T-helper 1 cell treated with Interleukin-12 subunit alpha and Interleukin-12 subunit beta and Interleukin-4 antibody, amounts not matched to agents 30 μg/mL and 1 μg/mL, for 36 hours (primary cell): ENCODE measurements at regions not wholly inside any gene's neighbourhood (a gene's known extent, or its start where the extent isn't known, plus 50 kb on each side); places are given as distances from the start of the nearest gene placed in this dataset.
"Not testable (repeated sequence)": the region's sequence is repeated elsewhere in the genome, so short reads cannot be mapped to it uniquely, and the experiment has no call there.

Source experiments
- H3K27ac Mint-ChIP-seq: one replicate; pipeline ENCODE4 v1.8.0; 2021; ENCODE audit warnings: mild to moderate bottlenecking, mixed read lengths
- H3K27me3 Mint-ChIP-seq: one replicate; pipeline ENCODE4 v1.8.0; 2021; ENCODE audit warnings: low read depth, mixed read lengths
- H3K36me3 Mint-ChIP-seq: one replicate; pipeline ENCODE4 v1.8.0; 2021; ENCODE audit warnings: low read depth, mixed read lengths
- H3K4me1 Mint-ChIP-seq: one replicate; pipeline ENCODE4 v1.8.0; 2021; ENCODE audit warnings: low read depth, mixed read lengths
- H3K4me3 Mint-ChIP-seq: one replicate; pipeline ENCODE4 v1.8.0; 2021; ENCODE audit warnings: mild to moderate bottlenecking, moderate library complexity, mixed read lengths
- H3K9me3 Mint-ChIP-seq: one replicate; pipeline ENCODE4 v1.8.0; 2021; ENCODE audit warnings: mixed read lengths

DNA sequence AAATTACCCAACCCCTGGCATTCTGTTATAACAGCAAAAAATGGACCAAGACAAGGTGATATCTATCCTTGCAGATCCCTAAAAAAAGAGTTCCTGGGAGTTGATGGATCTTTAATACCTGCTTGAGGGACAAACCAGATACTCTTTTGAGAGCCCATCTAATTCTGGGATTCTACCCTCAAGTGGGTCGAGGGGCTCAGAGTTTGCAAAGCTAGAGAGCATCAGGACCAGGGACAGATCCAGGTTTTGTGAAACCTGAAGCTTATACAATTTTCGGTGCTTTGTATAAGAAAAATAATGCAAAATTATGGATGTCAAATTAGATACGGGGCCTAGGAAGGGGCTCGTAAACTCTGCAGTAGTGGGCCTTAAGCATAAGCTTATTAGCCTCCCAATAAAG is 130.5 kb upstream of the CRHR1 start:
- H3K4me3 Mint-ChIP-seq, result no peak overlapping the region
- no peaks in the 10 kb centered on the region for H3K36me3 Mint-ChIP-seq
- no peak overlapping the region for H3K27ac Mint-ChIP-seq
- H3K9me3 Mint-ChIP-seq, result no peaks in the 10 kb centered on the region
- peaks cover under 1% of the 10 kb centered on the region for H3K27me3 Mint-ChIP-seq
- H3K4me1 Mint-ChIP-seq, result no peaks in the 10 kb centered on the region

DNA sequence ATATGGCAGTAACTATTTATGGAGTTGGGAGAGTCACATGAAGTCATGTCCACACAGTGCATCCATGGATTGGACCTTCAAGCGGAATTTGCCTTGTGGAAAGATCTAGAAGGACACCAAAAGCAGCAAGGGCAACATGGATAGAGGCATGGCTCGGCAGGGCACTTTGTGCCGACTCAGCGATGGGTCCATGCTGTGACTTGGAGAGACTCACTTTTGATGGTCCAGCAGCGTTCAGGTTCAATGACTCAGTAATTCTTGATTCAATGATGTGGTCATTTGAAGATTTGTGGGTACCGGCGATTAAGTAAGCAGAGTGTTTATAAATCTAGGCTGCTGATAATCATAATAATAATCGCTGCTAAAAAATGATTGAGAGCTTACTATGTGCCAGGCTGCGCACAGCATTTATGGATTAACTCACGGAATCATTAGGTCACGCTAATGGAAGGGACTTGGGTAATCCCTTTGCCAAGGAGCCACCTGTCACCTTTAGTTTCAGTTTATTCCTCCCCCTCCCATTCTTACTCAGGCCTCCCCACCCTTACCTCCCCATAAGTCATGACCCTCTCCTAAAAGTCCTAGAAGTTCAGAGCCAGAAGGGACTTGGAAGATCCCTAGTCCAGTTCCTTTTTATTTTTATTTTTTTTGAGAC is 127.5 kb upstream of the CRHR1 start:
- Mint-ChIP-seq H3K4me1 (no peaks in the 10 kb centered on the region), H3K4me3 (no peak overlapping the region), H3K9me3 (no peaks in the 10 kb centered on the region), H3K27ac (no peak overlapping the region), H3K27me3 (peaks cover 4% of the 10 kb centered on the region), H3K36me3 (no peaks in the 10 kb centered on the region)

DNA sequence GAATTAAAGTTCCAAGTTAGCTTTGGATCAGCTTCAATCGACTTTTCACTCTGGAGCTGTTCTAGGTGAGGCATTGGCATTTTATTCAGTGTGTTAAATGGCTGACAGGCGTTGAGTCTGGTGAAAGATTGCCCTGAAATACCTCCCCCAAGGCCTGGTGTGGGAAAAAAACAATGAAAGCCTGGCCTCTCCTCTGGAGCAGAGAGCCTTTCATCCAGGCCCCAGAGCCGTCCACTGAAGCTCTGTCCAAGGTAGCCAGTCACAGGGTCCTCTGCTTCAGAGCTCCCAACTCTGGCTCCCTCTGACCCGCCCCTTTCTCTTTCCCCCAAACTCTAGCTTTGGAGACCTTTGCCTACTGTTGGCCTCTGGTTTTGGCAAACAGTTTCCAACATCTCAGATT is 123.6 kb upstream of the CRHR1 start:
- Mint-ChIP-seq H3K4me1 (no peaks in the 10 kb centered on the region), H3K36me3 (no peaks in the 10 kb centered on the region), H3K4me3 (no peak overlapping the region), H3K9me3 (no peaks in the 10 kb centered on the region), H3K27ac (no peak overlapping the region), H3K27me3 (peaks cover 12% of the 10 kb centered on the region)

DNA sequence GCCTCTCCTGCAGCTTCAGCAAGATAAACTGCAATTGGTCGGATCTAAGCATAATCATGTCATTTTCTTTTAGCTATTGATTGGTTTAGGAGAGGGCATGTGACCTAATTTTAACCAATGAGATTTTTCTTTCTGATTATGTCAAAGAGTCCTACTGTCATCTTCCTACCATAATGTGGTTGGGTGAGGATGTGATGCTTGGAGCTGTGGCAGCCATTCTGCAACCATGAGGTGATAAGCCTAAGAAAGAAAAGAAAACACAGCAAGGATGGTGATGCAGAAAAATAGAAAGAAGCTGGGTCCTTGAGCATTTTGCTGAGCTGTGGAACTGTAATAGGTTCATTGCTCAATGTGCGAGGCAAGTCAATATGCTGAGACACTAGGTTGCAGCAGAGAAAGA is 121.7 kb upstream of the CRHR1 start:
- H3K36me3 Mint-ChIP-seq, result no peaks in the 10 kb centered on the region
- H3K9me3 Mint-ChIP-seq, result no peaks in the 10 kb centered on the region
- H3K27me3 Mint-ChIP-seq, result peaks cover 12% of the 10 kb centered on the region
- no peak overlapping the region for H3K4me3 Mint-ChIP-seq
- H3K4me1 Mint-ChIP-seq, result no peaks in the 10 kb centered on the region
- no peak overlapping the region for H3K27ac Mint-ChIP-seq

DNA sequence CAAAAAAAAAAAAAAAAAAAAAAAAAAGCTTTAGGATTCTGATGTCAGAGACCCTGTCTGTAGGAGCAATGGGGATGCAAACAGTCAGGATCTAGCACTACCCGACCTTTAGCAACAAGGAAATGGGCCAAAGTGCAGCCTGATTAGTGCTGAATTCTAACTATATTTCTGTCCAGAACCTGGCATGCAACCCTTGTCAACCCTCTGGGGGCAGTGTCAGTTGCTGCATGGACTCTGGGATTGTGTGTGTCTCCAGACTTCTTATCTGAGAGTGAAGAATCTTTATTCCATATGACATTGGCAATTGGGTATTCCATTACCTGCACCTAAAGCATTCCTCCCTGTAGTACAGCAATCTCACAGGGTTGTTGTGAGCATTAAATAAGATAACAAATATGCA is 120.3 kb upstream of the CRHR1 start:
- no peak overlapping the region for H3K27ac Mint-ChIP-seq
- H3K9me3 Mint-ChIP-seq, result no peaks in the 10 kb centered on the region
- no peak overlapping the region for H3K4me3 Mint-ChIP-seq
- no peaks in the 10 kb centered on the region for H3K4me1 Mint-ChIP-seq
- peaks cover 10% of the 10 kb centered on the region for H3K27me3 Mint-ChIP-seq
- no peaks in the 10 kb centered on the region for H3K36me3 Mint-ChIP-seq

DNA sequence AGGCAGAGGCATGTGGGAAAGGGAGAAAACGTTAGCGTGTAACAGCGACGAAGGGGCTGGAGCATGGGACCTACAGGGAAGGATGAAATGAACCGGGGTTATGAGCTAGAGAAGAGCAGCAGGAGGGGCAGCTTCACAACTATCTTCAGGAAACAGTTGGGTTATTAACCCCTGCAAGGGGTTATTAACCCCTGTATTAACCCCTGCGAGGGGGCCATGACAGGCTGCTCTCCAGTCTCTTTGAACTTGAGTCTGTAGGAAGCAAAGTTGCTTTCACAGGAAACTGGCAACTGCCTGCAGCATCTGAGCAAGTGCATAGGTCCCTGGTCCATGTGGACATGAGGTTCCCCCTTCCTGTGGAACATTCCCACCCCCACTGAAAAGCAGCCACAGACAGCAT is 119.2 kb upstream of the CRHR1 start:
- Mint-ChIP-seq H3K4me3 (no peak overlapping the region), H3K27me3 (peaks cover 9% of the 10 kb centered on the region), H3K9me3 (no peaks in the 10 kb centered on the region), H3K27ac (no peak overlapping the region), H3K36me3 (no peaks in the 10 kb centered on the region), H3K4me1 (no peaks in the 10 kb centered on the region)

DNA sequence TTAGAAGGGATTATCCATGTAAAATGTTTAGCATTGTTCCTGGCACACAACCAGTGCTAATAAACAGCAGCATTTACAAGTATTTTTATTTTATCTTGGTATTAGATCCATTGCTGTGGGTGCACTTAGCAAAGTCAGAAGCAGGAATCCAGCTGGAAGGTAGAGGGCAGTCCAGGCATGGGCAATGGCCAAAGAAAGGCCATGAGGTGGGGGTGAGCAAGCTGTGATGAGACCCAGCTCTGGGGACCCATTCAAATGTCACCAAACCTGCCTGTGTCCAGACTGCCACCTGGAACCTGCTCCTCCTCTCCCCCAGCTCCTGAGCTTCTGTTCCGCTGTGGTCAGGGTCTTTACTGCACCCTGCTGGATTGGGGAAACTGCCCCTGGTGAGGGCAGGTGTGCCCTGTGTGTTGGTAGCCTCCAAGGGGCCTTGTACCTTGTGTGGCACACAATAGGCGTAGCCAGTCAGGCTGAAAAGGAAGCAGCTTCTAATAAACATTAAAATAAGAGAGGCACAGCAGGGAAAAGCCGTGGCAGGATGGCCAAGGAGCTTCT is 118.0 kb upstream of the CRHR1 start:
- H3K27me3 Mint-ChIP-seq, result peaks cover 9% of the 10 kb centered on the region
- H3K4me1 Mint-ChIP-seq, result no peaks in the 10 kb centered on the region
- H3K27ac Mint-ChIP-seq, result no peak overlapping the region
- H3K9me3 Mint-ChIP-seq, result no peaks in the 10 kb centered on the region
- H3K36me3 Mint-ChIP-seq, result no peaks in the 10 kb centered on the region
- no peak overlapping the region for H3K4me3 Mint-ChIP-seq

DNA sequence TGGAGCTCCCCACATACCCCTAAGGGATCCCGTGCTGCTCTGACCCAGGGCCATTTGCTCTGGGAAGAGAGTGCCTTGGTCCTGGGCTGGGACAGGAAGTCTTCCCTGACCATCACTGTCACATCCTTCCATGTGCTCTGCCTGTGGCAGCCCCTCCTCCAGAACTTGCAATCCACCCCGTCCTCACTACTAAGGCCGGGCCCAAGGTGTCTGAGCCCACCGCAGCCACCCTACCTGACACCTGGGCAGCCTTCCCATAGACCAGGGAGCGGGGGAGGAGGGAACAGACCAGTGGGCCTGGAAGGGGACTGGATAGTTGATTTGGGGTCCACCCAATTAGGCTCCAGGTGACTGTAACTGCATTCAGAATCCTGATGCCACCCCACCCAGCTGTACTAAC is 117.5 kb upstream of the CRHR1 start:
- H3K4me1 Mint-ChIP-seq, result no peaks in the 10 kb centered on the region
- H3K36me3 Mint-ChIP-seq, result no peaks in the 10 kb centered on the region
- H3K27ac Mint-ChIP-seq, result no peak overlapping the region
- no peaks in the 10 kb centered on the region for H3K9me3 Mint-ChIP-seq
- no peak overlapping the region for H3K4me3 Mint-ChIP-seq
- peaks cover 8% of the 10 kb centered on the region for H3K27me3 Mint-ChIP-seq

DNA sequence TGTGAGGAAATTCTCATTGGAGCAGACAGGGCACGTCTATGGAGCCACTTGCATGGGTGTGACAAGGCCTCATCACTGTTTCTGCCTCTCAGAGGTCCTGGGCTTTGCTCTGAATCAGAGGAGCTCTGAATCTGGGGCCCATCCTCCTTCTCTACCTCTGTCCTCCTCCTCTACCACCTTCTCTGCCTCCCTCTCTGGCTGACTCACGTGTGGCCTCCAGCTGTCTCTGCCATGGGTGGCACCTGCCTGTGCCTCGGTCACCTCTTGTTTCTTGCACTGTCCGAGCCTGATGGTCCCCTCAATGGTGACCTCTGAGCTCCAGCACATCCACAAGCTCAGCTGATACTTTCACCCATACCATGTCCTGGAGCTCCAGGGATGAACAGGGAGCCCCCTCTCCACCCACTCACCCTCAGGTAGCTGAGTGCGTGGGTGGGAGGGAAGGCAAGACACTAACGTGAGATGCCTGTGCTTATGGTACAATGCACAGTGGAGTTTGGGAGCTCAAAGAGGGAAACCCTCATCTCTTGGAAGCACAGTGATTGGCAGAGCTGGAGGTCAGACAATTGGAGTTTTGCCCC is 116.4 kb upstream of the CRHR1 start:
- no peak overlapping the region for H3K27ac Mint-ChIP-seq
- H3K4me1 Mint-ChIP-seq, result no peaks in the 10 kb centered on the region
- no peaks in the 10 kb centered on the region for H3K36me3 Mint-ChIP-seq
- H3K9me3 Mint-ChIP-seq, result no peaks in the 10 kb centered on the region
- H3K27me3 Mint-ChIP-seq, result peaks cover 5% of the 10 kb centered on the region
- no peak overlapping the region for H3K4me3 Mint-ChIP-seq

DNA sequence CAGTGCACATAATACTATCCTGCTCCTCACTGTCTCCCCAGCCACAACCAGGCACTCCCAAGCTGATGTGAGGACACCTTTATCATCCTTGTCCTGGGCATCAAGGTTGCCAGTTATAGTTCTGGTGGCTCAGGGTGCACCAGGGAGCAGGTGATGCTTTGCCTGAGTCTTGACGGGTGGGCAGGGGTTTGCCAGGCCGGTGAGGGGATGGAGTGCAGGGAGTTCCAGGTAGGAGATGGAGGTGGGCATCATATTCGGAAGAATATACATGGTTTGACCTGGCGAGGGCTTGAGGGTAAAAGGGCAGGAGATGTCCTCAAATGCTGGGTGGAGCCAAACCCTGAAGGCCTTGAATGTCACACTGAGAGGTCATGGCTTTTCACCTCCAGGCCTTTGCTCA is 115.8 kb upstream of the CRHR1 start:
- H3K4me3 Mint-ChIP-seq, result no peak overlapping the region
- no peaks in the 10 kb centered on the region for H3K9me3 Mint-ChIP-seq
- no peaks in the 10 kb centered on the region for H3K36me3 Mint-ChIP-seq
- peaks cover 5% of the 10 kb centered on the region for H3K27me3 Mint-ChIP-seq
- H3K4me1 Mint-ChIP-seq, result no peaks in the 10 kb centered on the region
- H3K27ac Mint-ChIP-seq, result no peak overlapping the region

DNA sequence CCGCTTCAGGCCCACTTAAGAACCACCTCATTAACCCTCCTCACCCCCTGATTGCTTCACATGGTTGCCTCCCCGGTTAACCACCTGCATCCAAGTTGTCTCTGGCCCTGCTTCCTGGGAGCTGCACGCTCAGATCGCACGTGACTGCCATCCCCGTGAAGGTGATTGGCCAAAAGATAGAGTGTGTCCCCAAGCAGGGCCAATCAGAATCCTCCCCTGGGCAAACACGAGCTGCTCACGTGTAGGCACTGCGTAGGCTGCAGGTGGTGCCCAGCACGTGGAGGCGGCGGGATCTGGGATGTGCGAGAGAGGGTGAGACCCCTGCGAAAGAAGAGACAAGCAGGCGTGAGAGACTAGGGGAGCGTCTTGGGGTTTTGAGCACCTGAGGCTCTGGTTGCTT is 111.8 kb upstream of the CRHR1 start:
- Mint-ChIP-seq H3K4me1 (no peaks in the 10 kb centered on the region), H3K36me3 (no peaks in the 10 kb centered on the region), H3K4me3 (no peak overlapping the region), H3K9me3 (no peaks in the 10 kb centered on the region), H3K27ac (no peak overlapping the region), H3K27me3 (no peaks in the 10 kb centered on the region)

DNA sequence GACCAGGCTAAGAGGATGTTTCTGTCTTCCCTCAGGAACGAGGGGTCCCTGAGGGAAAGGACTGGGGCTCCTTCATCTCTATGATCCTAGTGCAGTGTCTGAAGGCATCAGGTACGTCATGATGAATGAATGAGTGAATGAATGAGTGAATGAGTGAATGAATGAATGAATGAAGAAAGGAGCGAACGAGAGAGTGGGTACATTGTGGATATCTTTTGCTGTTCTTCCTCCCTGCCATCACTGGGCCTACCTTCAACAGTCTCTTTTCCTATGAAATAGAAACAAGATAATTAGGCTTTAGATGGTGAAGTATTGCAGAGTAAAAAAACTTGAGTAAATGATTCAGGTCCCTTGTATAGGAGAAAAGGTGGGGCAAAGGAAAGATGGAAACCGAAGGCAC is 111.3 kb upstream of the CRHR1 start:
- H3K4me3 Mint-ChIP-seq, result no peak overlapping the region
- H3K9me3 Mint-ChIP-seq, result no peaks in the 10 kb centered on the region
- H3K4me1 Mint-ChIP-seq, result no peaks in the 10 kb centered on the region
- no peaks in the 10 kb centered on the region for H3K36me3 Mint-ChIP-seq
- H3K27ac Mint-ChIP-seq, result no peak overlapping the region
- H3K27me3 Mint-ChIP-seq, result no peaks in the 10 kb centered on the region

DNA sequence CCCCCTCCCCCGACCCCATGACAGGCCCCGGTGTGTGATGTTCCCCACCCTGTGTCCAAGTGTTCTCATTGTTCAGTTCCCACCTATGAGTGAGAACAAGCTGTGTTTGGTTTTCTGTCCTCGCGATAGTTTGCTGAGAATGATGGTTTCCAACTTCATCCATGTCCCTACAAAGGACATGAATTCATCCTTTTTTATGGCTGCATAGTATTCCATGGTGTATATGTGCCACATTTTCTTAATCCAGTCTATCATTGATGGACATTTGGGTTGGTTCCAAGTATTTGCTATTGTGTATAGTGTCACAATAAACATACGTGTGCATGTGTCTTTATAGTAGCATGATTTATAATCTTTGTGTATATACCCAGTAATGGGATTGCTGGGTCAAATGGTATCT is 110.4 kb upstream of the CRHR1 start:
- not testable (repeated sequence) for H3K27ac Mint-ChIP-seq, H3K27me3 Mint-ChIP-seq, H3K36me3 Mint-ChIP-seq, H3K4me1 Mint-ChIP-seq, H3K9me3 Mint-ChIP-seq, H3K4me3 Mint-ChIP-seq

DNA sequence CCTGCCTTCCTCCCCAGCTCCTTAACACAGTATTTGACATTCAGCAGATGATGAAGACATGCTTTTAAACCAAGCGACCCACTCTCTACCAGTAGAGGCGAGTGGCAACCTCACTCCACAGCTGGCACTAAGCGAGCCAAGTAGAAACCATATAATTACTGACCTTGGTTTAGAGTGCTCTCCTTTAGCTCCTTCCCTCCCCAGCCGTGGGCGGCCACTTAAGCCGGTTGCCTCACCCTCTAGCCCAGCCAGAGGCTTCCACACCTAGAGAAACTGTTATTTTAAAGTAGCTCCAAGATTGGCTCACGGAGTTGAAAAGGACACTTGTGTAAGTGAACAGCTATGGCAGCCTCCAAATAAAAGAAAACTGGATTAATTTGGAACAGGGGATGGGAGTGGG is 109.1 kb upstream of the CRHR1 start:
- no peak overlapping the region for H3K4me3 Mint-ChIP-seq
- H3K27ac Mint-ChIP-seq, result no peak overlapping the region
- no peaks in the 10 kb centered on the region for H3K9me3 Mint-ChIP-seq
- H3K27me3 Mint-ChIP-seq, result no peaks in the 10 kb centered on the region
- no peaks in the 10 kb centered on the region for H3K4me1 Mint-ChIP-seq
- no peaks in the 10 kb centered on the region for H3K36me3 Mint-ChIP-seq

DNA sequence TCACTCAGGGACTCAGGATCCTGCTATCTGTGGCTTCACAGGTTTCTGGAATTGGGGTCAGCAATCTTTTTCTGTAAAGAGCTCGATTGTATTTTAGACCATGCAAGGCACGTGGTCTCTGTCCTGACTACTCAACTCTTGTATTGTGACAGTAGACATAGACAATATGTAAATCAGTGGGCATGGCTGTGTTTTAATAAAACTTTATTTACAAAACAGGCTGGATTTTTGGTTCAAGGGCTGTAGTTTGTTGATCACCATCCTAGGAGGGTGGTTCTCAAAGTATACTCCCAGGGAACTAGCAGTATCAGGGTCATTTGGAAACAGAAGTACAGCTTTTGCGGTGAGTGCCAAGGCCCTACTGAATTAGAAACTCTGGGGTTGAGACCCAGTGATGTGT is 108.2 kb upstream of the CRHR1 start:
- no peaks in the 10 kb centered on the region for H3K36me3 Mint-ChIP-seq
- no peaks in the 10 kb centered on the region for H3K27me3 Mint-ChIP-seq
- H3K27ac Mint-ChIP-seq, result no peak overlapping the region
- no peaks in the 10 kb centered on the region for H3K4me1 Mint-ChIP-seq
- H3K9me3 Mint-ChIP-seq, result no peaks in the 10 kb centered on the region
- no peak overlapping the region for H3K4me3 Mint-ChIP-seq

DNA sequence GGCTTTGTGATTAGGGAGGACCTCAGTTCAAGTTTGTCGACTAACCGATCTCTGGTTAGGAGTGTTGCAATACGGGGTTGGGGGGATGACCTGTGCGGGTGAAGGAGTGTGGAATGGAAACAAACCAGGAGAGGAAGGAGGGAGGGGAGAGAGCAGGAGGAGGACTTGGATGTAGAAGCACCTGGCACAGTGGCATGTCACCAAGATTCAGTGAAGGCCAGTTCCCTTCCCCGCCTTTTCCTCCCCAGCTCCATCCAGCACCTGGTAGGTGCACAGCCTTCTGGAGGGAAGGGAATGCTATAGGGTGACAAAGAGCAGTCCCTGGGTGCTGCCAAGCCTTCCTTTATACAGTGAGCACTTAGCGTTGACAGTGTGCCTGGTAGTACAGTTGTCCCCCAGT is 107.4 kb upstream of the CRHR1 start:
- Mint-ChIP-seq H3K4me1 (no peaks in the 10 kb centered on the region), H3K27me3 (no peaks in the 10 kb centered on the region), H3K36me3 (no peaks in the 10 kb centered on the region), H3K27ac (no peak overlapping the region), H3K4me3 (no peak overlapping the region), H3K9me3 (no peaks in the 10 kb centered on the region)
